ENCODE measurements at regions not wholly inside any gene's neighbourhood (a gene's known extent, or its start where the extent isn't known, plus 50 kb on each side); places are given as distances from the start of the nearest gene placed in this dataset.

- TF ChIP-seq CTCF (IDR thresholded peaks at IDR 0.05) (no peak), POLR2A (IDR thresholded peaks at IDR 0.05) (no peak)
Measured at GRCh38 chr11:115645631-115646317, 141.6 kb upstream of the CADM1 start.

Data from esophagus squamous epithelium (tissue), 4 donors.